ENCODE measurements at regions not wholly inside any gene's neighbourhood (a gene's known extent, or its start where the extent isn't known, plus 50 kb on each side); places are given as distances from the start of the nearest gene placed in this dataset.

DNA sequence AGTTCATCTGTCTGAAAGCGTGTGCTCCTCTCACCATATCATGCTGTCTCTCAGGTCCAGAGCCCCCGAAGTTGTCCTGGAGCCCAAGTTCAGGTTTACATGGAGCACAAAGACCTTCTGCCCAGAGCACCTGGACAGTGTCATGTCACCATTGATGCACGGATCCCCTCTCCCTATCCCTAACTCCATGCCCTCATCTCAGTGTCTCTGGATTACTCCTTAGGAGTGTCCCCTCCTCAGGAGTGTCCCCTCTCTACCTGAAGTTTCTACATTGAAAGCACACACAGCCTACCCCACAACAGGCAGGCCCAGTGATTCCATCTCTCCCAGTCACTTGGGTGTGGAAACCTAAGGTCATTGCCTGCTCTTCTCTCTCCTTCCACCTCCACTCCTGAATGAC, 144.1 kb upstream of the NCKAP5 start:
- TF ChIP-seq, protein P1, sequence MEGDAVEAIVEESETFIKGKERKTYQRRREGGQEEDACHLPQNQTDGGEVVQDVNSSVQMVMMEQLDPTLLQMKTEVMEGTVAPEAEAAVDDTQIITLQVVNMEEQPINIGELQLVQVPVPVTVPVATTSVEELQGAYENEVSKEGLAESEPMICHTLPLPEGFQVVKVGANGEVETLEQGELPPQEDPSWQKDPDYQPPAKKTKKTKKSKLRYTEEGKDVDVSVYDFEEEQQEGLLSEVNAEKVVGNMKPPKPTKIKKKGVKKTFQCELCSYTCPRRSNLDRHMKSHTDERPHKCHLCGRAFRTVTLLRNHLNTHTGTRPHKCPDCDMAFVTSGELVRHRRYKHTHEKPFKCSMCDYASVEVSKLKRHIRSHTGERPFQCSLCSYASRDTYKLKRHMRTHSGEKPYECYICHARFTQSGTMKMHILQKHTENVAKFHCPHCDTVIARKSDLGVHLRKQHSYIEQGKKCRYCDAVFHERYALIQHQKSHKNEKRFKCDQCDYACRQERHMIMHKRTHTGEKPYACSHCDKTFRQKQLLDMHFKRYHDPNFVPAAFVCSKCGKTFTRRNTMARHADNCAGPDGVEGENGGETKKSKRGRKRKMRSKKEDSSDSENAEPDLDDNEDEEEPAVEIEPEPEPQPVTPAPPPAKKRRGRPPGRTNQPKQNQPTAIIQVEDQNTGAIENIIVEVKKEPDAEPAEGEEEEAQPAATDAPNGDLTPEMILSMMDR (IDR thresholded peaks at IDR 0.05): no peak
- TF ChIP-seq POLR2A (IDR thresholded peaks at IDR 0.05): no peak
- no peak for DNase-seq
- Histone ChIP-seq H3K27ac (no peak overlapping the region), H3K4me3 (replicated peaks in 1 of 3) (no peak overlapping the region), H3K27me3 (no peaks in the 10 kb centered on the region), H3K9me3 (no peaks in the 10 kb centered on the region), H3K36me3 (no peaks in the 10 kb centered on the region), H3K4me1 (no peaks in the 10 kb centered on the region)
- 92 to 94% methylated on average over 3 of the region's 3 CpGs for WGBS, 2 donors
- intact Hi-C loops (cut with DNase I): no loop called here

DNA sequence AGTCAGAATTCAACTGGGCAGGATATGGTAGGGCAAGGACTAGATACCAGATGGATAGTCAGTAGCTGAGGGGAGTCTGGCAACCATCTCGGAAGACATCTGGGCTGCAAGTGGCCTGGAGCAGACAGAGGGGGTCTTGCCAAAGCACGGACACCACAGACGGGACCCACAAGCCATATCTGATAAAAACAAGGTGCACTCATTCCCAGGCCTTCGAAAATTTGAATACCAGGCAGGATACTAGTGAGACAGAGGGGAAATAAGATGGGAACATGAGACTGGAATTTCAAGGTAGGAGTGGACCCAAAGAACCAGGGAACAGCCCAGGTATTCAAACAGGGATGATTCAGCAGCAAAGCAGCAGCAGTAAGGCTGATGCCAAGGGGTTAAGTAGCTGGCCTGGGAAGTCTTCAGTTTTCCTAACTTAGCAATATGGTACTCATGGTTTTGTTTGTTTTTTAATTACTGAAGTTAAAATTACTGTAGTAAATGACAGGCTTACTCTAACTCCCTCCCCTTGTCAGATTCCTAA, 144.9 kb upstream of the NCKAP5 start:
- Histone ChIP-seq H3K27me3 (no peaks in the 10 kb centered on the region), H3K4me1 (no peaks in the 10 kb centered on the region), H3K36me3 (no peaks in the 10 kb centered on the region), H3K4me3 (replicated peaks in 1 of 3) (no peak overlapping the region), H3K9me3 (no peaks in the 10 kb centered on the region), H3K27ac (no peak overlapping the region)
- TF ChIP-seq POLR2A (IDR thresholded peaks at IDR 0.05): no peak
- TF ChIP-seq, protein P1 (IDR thresholded peaks at IDR 0.05): no peak
- intact Hi-C loops (cut with DNase I): no loop called here
- no peak for DNase-seq
- WGBS, 2 donors: 87 to 91% methylated on average over 4 of the region's 4 CpGs

DNA sequence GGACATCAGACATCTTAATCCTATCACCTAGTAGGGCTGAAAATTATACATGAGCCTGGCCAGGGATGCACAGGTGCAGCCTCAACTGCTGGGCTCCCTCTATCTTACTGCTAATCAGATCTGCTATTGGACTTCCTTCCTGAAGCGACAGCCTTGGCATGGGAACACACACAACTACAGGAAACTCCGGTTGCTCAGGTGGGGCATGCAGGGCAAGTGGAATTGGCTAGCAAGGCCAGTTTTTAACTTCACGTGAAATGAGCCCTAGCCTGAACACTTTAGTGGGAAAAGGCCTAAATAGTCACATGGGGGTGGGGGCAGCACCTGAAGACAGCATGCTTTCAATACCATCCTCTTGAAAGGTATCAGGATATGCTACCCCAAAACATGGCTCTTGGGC, 147.9 kb upstream of the NCKAP5 start:
- H3K36me3 ChIP-seq: no peaks in the 10 kb centered on the region
- no peaks in the 10 kb centered on the region for H3K4me1 ChIP-seq
- TF ChIP-seq POLR2A (IDR thresholded peaks at IDR 0.05): no peak
- TF ChIP-seq, protein P1 (IDR thresholded peaks at IDR 0.05): no peak
- WGBS, 2 donors: 65 to 91% methylated on average over 3 of the region's 3 CpGs
- no peak overlapping the region for H3K27ac ChIP-seq
- intact Hi-C loops (cut with DNase I): no loop called here
- DNase-seq: no peak
- no peaks in the 10 kb centered on the region for H3K9me3 ChIP-seq
- no peaks in the 10 kb centered on the region for H3K27me3 ChIP-seq
- no peak overlapping the region for H3K4me3 ChIP-seq (replicated peaks in 1 of 3)

DNA sequence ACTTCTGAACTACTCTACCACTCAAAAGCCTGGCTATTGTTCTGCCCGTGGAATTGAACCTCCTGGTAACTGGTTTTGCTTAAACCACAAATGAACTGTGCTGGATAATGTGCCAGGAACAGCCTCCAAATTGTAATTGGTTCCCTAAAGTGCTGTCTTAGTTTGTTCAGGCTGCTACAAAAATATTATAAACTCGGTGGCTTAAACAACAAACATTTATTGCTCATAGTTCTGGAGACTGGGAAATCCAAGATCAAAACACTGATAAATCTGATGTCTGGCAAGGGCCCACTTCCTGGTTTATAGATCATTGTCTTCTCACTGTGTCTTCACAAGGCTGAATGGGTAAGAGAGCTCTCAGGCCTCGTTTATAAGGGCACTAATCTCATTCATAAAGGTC, 149.2 kb upstream of the NCKAP5 start:
- no peaks in the 10 kb centered on the region for H3K27me3 ChIP-seq
- no peaks in the 10 kb centered on the region for H3K4me1 ChIP-seq
- H3K4me3 ChIP-seq (replicated peaks in 1 of 3): no peak overlapping the region
- 50 to 64% methylated on average over 3 of the region's 3 CpGs for WGBS, 2 donors
- no peak overlapping the region for H3K27ac ChIP-seq
- no peak for TF ChIP-seq POLR2A (IDR thresholded peaks at IDR 0.05)
- TF ChIP-seq, protein P1 (IDR thresholded peaks at IDR 0.05): no peak
- no peaks in the 10 kb centered on the region for H3K9me3 ChIP-seq
- no peaks in the 10 kb centered on the region for H3K36me3 ChIP-seq
- intact Hi-C loops (cut with DNase I): no loop called here
- no peak for DNase-seq

DNA sequence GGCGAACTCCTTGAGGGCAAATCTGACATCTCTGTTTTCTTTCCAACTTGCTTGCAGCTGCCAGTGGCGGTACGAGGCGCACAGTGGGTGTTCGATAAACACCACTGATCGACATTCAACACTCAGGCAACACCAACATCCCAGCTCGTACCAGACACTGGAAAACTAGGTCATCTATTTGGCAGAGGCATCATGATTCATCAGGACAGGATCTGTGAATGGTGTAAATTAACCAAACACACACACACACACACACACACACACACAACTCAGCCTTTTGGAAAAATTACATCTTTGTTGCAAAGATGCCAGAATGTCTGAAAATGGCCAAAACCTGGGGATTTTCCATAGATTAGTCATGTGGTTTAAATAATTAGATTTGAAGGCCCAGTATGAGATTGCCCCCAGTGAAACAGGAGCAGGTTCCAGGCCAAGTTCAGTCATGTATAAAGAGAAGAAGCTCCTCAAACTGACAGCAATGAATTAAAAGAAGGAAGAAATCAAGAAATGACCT, 150.5 kb upstream of the NCKAP5 start:
- no peak for TF ChIP-seq POLR2A (IDR thresholded peaks at IDR 0.05)
- TF ChIP-seq, protein P1 (IDR thresholded peaks at IDR 0.05): no peak
- WGBS, 2 donors: 84 to 87% methylated on average over 7 of the region's 7 CpGs
- intact Hi-C loops (cut with DNase I): no loop called here

More for the DNA sequence above, 150.5 kb upstream of the NCKAP5 start:
- no peak overlapping the region for H3K4me3 ChIP-seq (replicated peaks in 1 of 3)
- H3K27ac ChIP-seq: no peak overlapping the region
- H3K9me3 ChIP-seq: no peaks in the 10 kb centered on the region
- H3K4me1 ChIP-seq: no peaks in the 10 kb centered on the region
- DNase-seq: no peak
- H3K36me3 ChIP-seq: no peaks in the 10 kb centered on the region
- H3K27me3 ChIP-seq: no peaks in the 10 kb centered on the region
